ENCODE measurements at regions not wholly inside any gene's neighbourhood (a gene's known extent, or its start where the extent isn't known, plus 50 kb on each side); places are given as distances from the start of the nearest gene placed in this dataset.

DNA sequence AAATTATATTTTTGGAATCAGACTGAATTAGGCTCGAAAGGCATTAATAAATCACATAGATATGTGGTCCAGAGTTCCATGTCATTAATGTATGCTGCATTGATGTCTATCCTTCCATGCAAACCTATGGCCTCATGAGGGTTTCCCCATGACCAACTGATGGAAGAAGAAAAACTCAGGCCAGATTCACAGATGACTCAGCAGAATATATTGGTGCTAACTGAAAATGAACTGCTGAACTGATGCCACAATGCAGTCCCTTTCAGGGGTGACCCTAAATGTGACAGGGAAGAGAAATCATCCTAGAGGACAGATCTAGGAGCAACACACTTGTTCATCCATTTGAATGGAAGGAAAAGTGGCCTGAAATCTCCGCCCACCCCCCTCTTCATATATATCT is 110.5 kb upstream of the KCND3 start:
- no peak for TF ChIP-seq EZH2 (IDR thresholded peaks at IDR 0.05; ENCODE audit: borderline replicate concordance, low read length)
- TF ChIP-seq CTCF (IDR thresholded peaks at IDR 0.05; ENCODE audit: low read length) = no peak

GRCh38 chr1:112105557-112105956 is 116.1 kb upstream of the KCND3 start:
- Histone ChIP-seq H3K4me3 (ENCODE audit: low read depth, low read length, poor library complexity, severe bottlenecking) (no peak overlapping the region), H3K27ac (ENCODE audit: low read depth, low read length, poor library complexity, severe bottlenecking) (no peak overlapping the region), H3K4me2 (ENCODE audit: low read length) (no peak overlapping the region), H4K20me1 (ENCODE audit: insufficient read depth, low read length) (no peaks in the 10 kb centered on the region), H3K27me3 (ENCODE audit: insufficient read depth, low read length) (no peaks in the 10 kb centered on the region), H3K9me2 (ENCODE audit: low read depth, low read length) (no peaks in the 10 kb centered on the region), H3K79me2 (ENCODE audit: insufficient read depth, low read length) (no peaks in the 10 kb centered on the region), H3K9me3 (ENCODE audit: low read length) (no peaks in the 10 kb centered on the region), H3K4me1 (ENCODE audit: insufficient read depth, low read length, severe bottlenecking) (no peaks in the 10 kb centered on the region), H3K9ac (ENCODE audit: low read length) (no peak overlapping the region), H3F3A (ENCODE audit: insufficient read depth, low read length) (no peaks in the 10 kb centered on the region), H3K36me3 (ENCODE audit: insufficient read depth, low read length) (no peaks in the 10 kb centered on the region), H2AFZ (ENCODE audit: low read length) (no peak overlapping the region)
- TF ChIP-seq EZH2 (IDR thresholded peaks at IDR 0.05; ENCODE audit: borderline replicate concordance, low read length) (no peak), CTCF (IDR thresholded peaks at IDR 0.05; ENCODE audit: low read length) (no peak)

More for the DNA sequence above, 110.5 kb upstream of the KCND3 start:
- Histone ChIP-seq H3K9me2 (ENCODE audit: low read depth, low read length) (no peaks in the 10 kb centered on the region), H3K36me3 (ENCODE audit: insufficient read depth, low read length) (no peaks in the 10 kb centered on the region), H3F3A (ENCODE audit: insufficient read depth, low read length) (no peaks in the 10 kb centered on the region), H3K27me3 (ENCODE audit: insufficient read depth, low read length) (no peaks in the 10 kb centered on the region), H3K4me1 (ENCODE audit: insufficient read depth, low read length, severe bottlenecking) (no peaks in the 10 kb centered on the region), H3K27ac (ENCODE audit: low read depth, low read length, poor library complexity, severe bottlenecking) (no peak overlapping the region), H4K20me1 (ENCODE audit: insufficient read depth, low read length) (no peaks in the 10 kb centered on the region), H3K9me3 (ENCODE audit: low read length) (no peaks in the 10 kb centered on the region), H3K79me2 (ENCODE audit: insufficient read depth, low read length) (no peaks in the 10 kb centered on the region), H3K4me3 (ENCODE audit: low read depth, low read length, poor library complexity, severe bottlenecking) (no peak overlapping the region), H3K4me2 (ENCODE audit: low read length) (no peak overlapping the region), H3K9ac (ENCODE audit: low read length) (no peak overlapping the region), H2AFZ (ENCODE audit: low read length) (no peak overlapping the region)

DNA sequence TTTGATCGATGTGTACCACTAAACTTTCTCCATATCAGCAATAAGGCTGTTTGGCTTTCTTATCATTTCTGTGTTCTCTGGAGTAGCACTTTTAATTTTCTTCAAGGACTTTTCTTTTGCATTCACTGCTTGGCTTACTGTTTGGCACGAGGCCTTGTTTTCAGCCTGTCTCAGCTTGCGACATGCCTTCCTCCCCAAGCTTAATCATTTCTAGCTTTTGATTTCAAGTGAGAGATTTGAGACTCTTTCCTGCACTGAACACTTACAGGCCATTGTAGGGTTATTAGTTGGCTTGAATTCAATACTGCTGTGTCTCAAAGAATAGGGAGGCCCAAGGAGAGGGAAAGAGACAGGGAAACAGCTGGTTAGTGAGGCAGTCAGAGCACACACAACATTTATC is 120.6 kb upstream of the KCND3 start:
- H3K9ac ChIP-seq (ENCODE audit: low read length) = no peak overlapping the region
- TF ChIP-seq CTCF (IDR thresholded peaks at IDR 0.05; ENCODE audit: low read length) (no peak), EZH2 (IDR thresholded peaks at IDR 0.05; ENCODE audit: borderline replicate concordance, low read length) (no peak)
- H4K20me1 ChIP-seq (ENCODE audit: insufficient read depth, low read length) = no peaks in the 10 kb centered on the region
- H3K4me2 ChIP-seq (ENCODE audit: low read length) = no peak overlapping the region
- H3K36me3 ChIP-seq (ENCODE audit: insufficient read depth, low read length) = no peaks in the 10 kb centered on the region
- H3F3A ChIP-seq (ENCODE audit: insufficient read depth, low read length) = no peaks in the 10 kb centered on the region
- H3K4me1 ChIP-seq (ENCODE audit: insufficient read depth, low read length, severe bottlenecking) = no peaks in the 10 kb centered on the region
- no peaks in the 10 kb centered on the region for H3K27me3 ChIP-seq (ENCODE audit: insufficient read depth, low read length)
- H3K79me2 ChIP-seq (ENCODE audit: insufficient read depth, low read length) = no peaks in the 10 kb centered on the region
- H3K9me2 ChIP-seq (ENCODE audit: low read depth, low read length) = no peaks in the 10 kb centered on the region
- no peak overlapping the region for H2AFZ ChIP-seq (ENCODE audit: low read length)
- no peak overlapping the region for H3K27ac ChIP-seq (ENCODE audit: low read depth, low read length, poor library complexity, severe bottlenecking)
- no peak overlapping the region for H3K4me3 ChIP-seq (ENCODE audit: low read depth, low read length, poor library complexity, severe bottlenecking)
- no peaks in the 10 kb centered on the region for H3K9me3 ChIP-seq (ENCODE audit: low read length)
